ENCODE measurements at regions not wholly inside any gene's neighbourhood (a gene's known extent, or its start where the extent isn't known, plus 50 kb on each side); places are given as distances from the start of the nearest gene placed in this dataset.

DNA sequence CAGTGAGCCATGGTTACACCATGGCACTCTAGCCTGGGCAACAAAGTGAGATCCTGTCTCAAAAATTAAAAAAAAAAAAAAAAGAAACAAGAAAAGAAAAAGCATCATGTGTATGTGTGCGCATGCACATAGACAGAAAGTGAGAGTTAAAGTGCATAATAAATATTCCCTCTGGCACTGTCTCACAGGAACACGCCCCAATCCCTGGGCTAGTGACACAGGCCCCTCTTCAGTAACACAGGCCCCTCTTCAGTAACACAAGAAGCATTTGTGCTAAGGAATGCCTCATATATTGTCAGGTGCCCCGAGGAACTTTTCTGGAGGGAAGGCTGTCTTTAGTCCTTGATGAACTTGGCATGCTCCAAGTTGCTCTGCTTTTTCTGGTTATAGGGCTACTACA is 57.5 kb downstream of the RPL27A start:
- no peak for DNase-seq (ENCODE audit: low read depth)

DNA sequence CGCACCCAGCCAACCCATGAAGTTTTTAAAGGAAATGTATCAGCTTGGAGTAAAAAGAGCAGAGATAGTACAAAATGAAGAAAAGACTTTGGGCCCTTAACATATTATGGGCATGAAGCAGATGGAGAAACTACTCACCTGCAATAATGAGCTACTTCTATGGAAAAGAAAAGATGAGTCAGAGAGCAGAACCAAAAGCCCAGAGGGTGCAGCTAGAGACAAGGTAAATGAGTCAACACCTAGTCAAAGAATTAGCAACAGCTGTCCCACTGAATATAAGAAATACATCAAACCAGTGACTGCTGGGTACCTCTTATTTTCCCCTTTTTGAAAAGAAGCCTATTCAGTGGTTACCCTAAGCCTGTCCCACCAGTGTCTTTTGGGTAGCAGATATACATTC is 61.8 kb downstream of the RPL27A start:
- DNase-seq (ENCODE audit: low read depth): no peak

DNA sequence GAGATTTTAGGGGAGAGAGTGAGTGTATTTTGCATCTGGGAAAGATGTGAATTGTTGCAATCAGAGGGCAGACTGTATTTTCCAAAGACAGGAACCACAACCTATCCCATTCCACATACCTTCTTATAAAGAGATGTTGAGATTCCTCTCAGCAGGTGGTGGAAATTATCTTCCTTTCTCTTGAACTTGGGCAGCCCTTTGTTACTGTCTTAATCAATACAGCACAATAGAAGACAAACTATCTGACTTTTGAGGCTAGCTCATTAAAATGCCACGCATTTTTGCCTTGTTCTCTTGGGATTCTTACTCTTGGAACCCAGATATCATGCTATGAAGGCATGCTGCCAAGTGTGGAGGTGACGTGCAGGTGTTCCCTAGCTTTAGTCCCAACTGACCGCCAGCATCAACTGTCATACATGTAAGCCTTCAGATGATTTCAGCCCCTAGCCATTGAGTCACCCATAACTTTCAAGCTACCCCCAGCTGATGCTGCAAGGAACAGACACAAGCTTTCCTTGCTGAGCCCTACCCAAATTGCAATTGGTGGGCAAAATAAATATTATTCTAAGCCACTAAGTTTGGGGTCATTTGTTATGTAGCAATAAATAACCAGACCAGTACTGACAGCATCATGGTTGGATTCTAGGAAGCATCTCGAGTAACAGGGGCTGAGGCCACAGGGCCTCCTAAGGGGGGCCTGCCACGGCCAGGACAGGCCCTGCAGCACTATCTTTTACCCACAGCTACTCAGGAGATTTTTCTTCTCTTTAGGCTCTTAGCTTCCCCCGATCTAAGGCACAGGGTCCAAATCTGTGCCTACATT is 63.0 kb downstream of the RPL27A start:
- no peak for DNase-seq (ENCODE audit: low read depth)

- DNase-seq (ENCODE audit: low read depth): no peak
Measured at GRCh38 chr11:8746331-8746974, 63.9 kb downstream of the RPL27A start.

DNA sequence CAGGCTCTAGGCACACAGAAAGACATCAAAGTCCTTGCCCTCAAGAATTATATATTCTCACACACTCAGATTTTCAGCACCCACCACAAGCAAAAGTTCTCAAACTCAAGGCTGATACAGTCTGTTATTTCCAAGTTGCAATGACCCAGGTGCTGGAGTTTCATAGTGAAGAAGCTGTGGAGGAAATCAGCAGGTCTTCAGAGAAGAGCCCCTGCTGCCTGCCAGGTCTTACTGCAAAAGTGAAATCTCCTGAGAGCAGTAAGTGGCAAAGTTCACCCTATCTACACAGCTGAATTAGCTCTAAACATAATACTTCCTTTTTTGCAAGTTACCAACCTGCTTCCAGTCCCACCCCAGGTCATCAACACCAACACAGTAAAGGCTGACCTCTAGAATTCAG is 64.6 kb downstream of the RPL27A start:
- DNase-seq (ENCODE audit: low read depth): no peak

DNA sequence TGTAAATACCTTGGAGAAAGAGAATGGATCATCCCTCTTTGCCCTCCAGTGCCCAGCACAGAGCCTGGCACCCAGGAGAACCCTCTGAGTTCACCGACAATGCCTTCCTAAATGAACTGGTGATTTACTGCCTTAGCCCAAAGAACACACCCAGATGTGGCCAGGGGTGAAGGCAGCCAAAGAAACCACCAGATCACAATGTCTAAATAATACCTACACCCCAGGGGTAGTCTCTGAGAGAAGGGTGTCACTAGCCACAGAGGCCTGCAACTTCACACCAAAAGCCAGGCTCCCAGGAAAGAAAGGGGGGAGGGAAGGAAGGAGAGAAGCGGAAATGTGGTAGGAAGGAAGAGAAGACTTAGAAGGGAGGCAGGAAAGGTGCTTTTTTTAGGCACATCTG is 65.7 kb downstream of the RPL27A start:
- no peak for DNase-seq (ENCODE audit: low read depth)

- no peak for DNase-seq (ENCODE audit: low read depth)
Measured at GRCh38 chr11:8749202-8749601, 66.6 kb downstream of the RPL27A start.

DNA sequence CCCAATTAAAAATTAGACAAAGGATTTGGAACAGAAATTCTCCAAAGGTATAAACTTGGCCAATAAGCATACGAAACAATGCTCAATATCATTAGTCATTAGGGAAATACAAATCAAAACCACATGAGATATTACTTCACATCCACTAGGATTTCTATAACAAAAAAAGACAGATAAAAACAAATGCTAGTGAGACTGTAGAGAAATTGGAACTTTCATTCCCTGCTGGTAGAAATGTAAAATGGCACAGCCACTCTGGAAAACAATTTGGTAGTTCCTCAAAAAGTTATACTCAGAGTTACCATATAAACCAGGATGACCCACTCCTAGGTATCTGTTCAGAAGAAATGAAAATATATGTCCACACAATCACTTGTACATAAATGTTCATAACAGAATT is 71.6 kb downstream of the RPL27A start:
- DNase-seq (ENCODE audit: low read depth): no peak

DNA sequence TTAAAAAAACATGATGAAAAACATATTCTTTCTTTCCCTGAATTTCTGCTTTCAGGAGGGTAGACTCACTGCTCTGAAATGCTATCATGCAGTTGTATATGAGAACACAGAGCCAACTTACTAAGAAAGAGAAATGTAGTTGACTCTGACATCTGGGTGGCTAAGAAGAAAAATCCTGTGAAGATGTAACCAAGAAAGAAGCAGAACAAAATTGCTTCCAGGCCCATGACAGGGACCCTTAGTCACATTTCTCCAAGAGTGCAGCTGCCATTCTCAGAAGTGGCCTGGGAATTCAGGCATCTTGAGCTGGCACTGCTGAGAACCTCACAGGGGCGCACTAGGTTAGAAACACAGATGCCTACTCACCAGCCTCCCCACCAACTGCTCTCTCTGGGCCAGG is 73.6 kb downstream of the RPL27A start:
- peak; percentile 81 for DNase-seq (ENCODE audit: low read depth)

DNA sequence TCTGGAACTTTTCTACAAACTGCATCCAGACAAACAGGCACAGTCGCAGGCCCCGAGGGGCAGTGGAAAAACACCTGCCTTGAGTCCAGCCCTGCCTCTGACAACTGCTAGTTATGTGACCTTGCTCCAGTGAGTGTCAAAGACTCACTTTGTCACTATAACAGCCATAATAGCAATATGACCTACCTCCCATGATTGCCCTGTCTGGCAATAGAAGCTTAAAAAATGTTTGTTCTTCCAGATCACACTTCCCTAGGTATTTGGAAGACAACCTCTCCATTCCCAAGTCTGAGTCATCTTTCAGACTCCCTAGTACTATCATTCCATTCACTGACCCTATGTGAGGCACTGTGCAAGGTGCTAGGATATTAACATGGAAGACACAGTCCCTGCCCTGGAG is 74.5 kb downstream of the RPL27A start:
- DNase-seq (ENCODE audit: low read depth): no peak

DNA sequence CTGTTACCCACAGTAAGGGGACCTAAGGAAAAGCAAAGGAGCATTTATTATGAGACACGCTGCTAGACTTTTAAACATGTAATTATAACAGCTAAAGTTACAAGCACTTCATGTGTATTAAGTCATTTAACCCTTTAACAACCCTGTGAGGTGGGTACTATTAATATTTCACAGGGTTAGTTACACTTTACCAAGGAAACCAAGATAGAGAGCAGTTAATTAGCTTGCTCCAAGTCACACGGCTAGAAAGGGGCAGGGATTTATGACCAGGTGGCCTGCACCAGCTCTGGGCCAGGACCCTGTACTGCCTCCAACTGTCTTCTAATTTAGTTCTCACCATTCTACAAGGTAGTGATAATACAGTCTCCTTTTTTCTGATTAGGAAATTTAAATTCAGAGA is 74.9 kb downstream of the RPL27A start:
- no peak for DNase-seq (ENCODE audit: low read depth)

GRCh38 chr11:8758619-8759169 is 76.1 kb downstream of the RPL27A start:
- no peak for DNase-seq (ENCODE audit: low read depth)

DNA sequence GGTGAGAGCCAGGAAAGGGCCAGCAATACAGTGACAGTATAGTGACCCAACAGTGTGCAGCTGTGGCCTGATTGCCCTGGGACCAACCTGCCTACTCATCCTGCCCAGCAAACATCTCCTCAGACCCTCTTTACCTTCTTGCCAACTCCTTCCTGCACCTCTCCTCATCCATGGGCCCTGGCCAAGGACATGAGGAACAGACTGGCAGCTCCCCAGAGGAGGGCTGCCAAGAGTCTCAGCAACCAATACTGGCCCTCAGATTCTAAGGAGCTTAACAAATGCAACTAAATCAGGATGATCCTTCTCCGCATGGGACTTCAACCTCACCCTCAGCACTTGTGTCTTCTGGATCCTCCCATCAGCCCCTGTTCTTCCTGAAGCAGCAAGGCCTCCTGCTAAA is 77.0 kb downstream of the RPL27A start:
- DNase-seq (ENCODE audit: low read depth): peak; percentile 52

- DNase-seq (ENCODE audit: low read depth): no peak
Measured at GRCh38 chr11:8760896-8761295, 78.3 kb downstream of the RPL27A start.

DNA sequence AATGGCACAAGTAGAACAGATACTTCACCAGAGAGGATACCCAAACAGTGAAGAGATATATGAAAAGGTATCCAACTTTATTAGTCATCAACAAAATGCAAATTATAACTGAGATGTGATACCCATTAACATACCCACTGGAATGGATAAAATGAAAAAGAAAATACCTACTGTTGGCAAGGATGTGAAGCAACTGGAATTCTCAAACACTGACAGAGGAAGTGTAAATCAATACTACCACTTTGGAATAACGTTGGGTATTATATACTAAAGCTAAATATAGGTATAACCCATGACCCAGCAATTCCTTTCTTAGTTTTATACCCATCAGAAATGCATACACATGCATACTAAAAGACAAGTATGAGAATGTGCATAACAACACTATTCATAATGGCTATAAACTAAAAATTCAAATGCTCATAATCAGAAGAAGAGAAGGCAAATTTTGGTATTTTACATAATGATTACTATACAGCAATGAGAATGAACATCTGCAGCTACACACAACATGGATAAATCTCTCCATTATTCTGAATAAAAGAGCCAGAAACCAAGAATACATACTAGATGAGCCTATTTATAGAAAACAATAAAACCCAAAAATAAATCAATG is 80.6 kb downstream of the RPL27A start:
- DNase-seq (ENCODE audit: low read depth): no peak

DNA sequence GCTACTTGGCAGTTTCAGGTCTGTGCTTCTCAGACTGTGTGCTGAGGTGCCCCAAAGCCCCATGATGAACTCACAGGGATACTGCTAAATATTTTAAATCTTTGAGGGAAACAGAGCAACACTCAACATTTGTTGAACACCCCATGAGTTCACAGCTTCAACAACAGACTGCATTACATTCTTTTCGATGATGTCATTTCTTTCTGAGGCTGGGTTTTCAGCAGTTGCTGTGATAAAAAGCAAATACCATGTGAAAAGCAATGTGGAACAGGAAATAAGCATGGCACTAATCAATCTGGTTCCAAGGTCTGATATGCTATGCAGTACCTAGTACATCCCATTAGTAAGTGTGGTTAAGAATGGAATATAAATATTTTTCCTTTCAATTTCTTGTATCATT is 82.7 kb downstream of the RPL27A start:
- peak; percentile 58 for DNase-seq (ENCODE audit: low read depth)

GRCh38 chr11:8766043-8766987 is 83.7 kb downstream of the RPL27A start:
- DNase-seq (ENCODE audit: low read depth): peak; percentile 74

- peak; percentile 81 for DNase-seq (ENCODE audit: low read depth)
Measured at GRCh38 chr11:8766988-8767374, 84.4 kb downstream of the RPL27A start.

DNA sequence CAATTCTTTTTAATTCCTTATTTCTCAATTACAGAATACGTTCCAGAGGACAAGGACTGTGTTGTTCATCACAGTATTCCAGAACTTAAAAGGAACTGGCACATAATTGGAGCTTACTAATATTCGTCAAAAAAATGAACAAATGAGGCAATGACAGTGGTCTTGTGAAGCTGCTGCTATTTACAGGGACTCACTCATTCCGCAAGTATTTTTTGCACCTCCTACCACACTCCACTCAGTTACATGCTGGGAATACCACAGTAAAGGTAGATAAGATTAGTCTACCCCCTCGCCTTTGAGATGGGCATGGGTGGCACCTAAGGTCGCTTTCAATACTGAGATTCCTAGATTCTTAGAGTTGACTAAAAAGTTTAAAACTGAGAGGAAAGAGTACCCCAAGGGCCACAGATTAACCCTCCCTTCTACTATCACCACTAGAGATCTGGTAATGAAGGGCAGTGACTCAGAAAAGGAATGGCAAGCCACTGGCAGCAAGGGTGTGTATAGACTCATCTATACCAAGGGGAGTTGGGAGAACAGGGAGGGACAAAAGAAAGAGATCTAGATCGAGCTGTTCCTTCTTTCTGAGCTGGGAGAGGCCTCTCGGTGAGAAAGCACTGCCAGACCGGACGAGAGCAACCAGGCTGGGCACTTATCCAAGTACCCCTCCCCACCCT is 85.0 kb downstream of the RPL27A start:
- peak; percentile 69 for DNase-seq (ENCODE audit: low read depth)

GRCh38 chr11:8768625-8769333 is 86.2 kb downstream of the RPL27A start:
- peak; percentile 89 for DNase-seq (ENCODE audit: low read depth)
